Naive thymus-derived CD8-positive, alpha-beta T cell (primary cell): ENCODE measurements at regions not wholly inside any gene's neighbourhood (a gene's known extent, or its start where the extent isn't known, plus 50 kb on each side); places are given as distances from the start of the nearest gene placed in this dataset.
A peak's percentile ranks its signal among the peaks of the same experiment; 100 is the strongest.
"Not testable (repeated sequence)": the region's sequence is repeated elsewhere in the genome, so short reads cannot be mapped to it uniquely, and the experiment has no call there.

ENCODE experiments used
- ATAC-seq, 2 donors: fragments of 150-1000 bp; cut with Tn5 transposase in 1 of 2; sonication (Bioruptor Pico), chemical (Tn5 transposase) in 1 of 2; 1 replicate in 1 of 2; 2 replicates in 1 of 2; pipeline ENCODE4 v1.10.0; 2021; ENCODE audit warnings: mild to moderate bottlenecking in 2 of 2, moderate library complexity in 2 of 2
- POLR2A ChIA-PET: fragments of 350-600 bp; sonication (Branson Sonifier 250); formaldehyde crosslinking; loops from one replicate; lab custom pipeline; 2021; ENCODE audit warnings: antibody characterized with exemption; lab: Charles Lee
- DNase-seq, 10 donors: peaks; one replicate each; pipeline versions ENCODE4 v3.0.0 to v3.0.0-alpha.2; 2020 to 2022
- H3K27ac Mint-ChIP-seq, 10 donors: one replicate each; pipeline ENCODE4 v1.8.0; 2020 to 2022; ENCODE audit warnings: mild to moderate bottlenecking in 10 of 10, mixed read lengths in 10 of 10, moderate library complexity in 4 of 10, inconsistent platforms in 1 of 10
- H3K27me3 Mint-ChIP-seq, 5 donors: one replicate each; pipeline ENCODE4 v1.8.0; 2021 to 2022; ENCODE audit warnings: mixed read lengths in 5 of 5
- H3K36me3 Mint-ChIP-seq, 3 donors: one replicate each; pipeline ENCODE4 v1.8.0; 2020 to 2022; ENCODE audit warnings: mixed read lengths in 3 of 3, mild to moderate bottlenecking in 2 of 3, inconsistent platforms in 1 of 3
- H3K4me1 Mint-ChIP-seq, 4 donors: one replicate each; pipeline ENCODE4 v1.8.0; 2021 to 2022; ENCODE audit warnings: mixed read lengths in 4 of 4
- H3K4me3 Mint-ChIP-seq, 10 donors: one replicate each; pipeline ENCODE4 v1.8.0; 2020 to 2022; ENCODE audit warnings: mild to moderate bottlenecking in 10 of 10, mixed read lengths in 10 of 10, moderate library complexity in 6 of 10, inconsistent platforms in 1 of 10
- H3K9me3 Mint-ChIP-seq, 9 donors: one replicate each; pipeline ENCODE4 v1.8.0; 2020 to 2022; ENCODE audit warnings: mixed read lengths in 9 of 9, mild to moderate bottlenecking in 3 of 9, inconsistent platforms in 1 of 9, moderate library complexity in 1 of 9

- ATAC-seq, result no peak
- POLR2A ChIA-PET, result no interaction called here
- no peak overlapping the region for H3K27ac Mint-ChIP-seq
These were observed 66.5 kb downstream of the DMP1 start for GRCh38 chr4:87716371-87717265.

DNA sequence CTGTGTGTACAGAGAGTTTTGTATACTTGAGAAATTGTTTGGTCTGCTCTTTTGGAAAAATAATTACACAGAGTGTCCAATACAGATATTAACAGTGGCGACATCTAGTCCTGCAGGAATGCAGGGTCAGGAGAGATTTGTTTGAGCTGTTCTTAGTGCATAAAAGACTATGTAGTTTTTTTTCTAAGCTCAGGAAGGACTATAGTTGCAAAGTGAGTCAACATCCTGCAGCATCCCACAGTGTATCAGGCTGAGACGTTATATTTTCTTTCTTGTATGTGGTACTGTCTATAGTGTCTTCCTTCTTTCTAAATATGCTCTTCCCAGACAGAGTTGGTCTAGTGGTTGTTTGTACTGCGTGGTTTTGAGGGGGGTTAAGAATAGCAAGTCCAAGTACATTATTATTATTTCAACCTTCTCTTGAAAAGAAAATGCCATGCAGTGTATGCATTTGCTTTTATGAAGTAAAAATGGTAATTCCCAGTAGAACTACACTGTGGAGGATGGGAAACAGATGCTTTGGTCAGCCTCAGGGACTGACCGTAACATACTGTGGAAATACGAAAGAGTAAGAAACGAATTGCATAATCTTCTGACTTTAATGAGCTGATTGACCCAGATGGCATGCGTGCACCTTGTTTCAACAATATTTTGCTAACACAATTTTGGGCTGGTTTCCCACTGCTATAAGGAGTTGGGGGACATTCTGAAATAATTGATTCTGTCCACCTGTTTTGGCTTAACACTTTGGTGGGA lies 67.4 kb downstream of the DMP1 start:
- Mint-ChIP-seq H3K27ac (no peak overlapping the region), H3K9me3 (peaks cover 0 to 3% (median 0%) of the 10 kb centered on the region in 9 donors), H3K27me3 (peaks cover 0 to 3% (median 0%) of the 10 kb centered on the region in 5 donors), H3K36me3 (no peaks in the 10 kb centered on the region), H3K4me1 (no peaks in the 10 kb centered on the region), H3K4me3 (no peak overlapping the region)
- DNase-seq (no peak), ATAC-seq (no peak)
- POLR2A ChIA-PET, result no interaction called here

More at GRCh38 chr4:87716371-87717265, 66.5 kb downstream of the DMP1 start:
- Mint-ChIP-seq H3K36me3 (no peaks in the 10 kb centered on the region), H3K27me3 (peaks cover 0 to 3% (median 0%) of the 10 kb centered on the region in 5 donors), H3K4me3 (no peak overlapping the region), H3K9me3 (peaks cover 0 to 8% (median 2%) of the 10 kb centered on the region in 9 donors), H3K4me1 (no peaks in the 10 kb centered on the region)
- DNase-seq, result no peak

DNA sequence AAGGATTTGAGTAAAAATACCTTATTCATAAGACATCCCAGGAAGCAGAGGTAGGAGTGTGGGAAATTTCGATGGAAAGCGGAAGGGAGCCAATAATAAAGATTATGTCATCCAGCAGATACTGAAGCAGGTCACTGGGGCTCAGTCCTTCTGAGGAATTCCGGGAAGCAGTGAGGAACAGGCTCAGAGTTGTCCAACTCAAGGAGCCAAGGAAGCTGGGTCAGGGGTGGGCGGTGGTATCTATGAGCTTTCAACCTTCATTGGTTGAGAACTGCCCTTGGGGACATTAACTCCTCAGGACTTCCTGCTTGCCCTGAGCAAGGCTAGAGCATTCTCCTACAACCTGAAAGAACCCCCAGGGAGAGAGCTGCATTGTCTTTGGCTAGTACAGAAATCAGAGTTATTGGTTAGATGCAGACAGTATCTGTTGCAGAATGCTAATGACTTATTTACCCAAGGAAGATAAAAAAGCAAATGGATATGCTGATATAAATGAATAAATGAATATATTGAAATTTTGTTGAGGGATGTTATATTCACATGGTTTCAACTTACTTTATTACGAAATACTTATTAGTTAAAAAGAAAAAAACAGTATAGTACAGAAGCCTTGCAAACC lies 68.2 kb downstream of the DMP1 start:
- H3K27ac Mint-ChIP-seq, result peak overlapping the region in 1 of 10 donors; percentile 11
- H3K36me3 Mint-ChIP-seq, result no peaks in the 10 kb centered on the region
- no peak for ATAC-seq
- H3K9me3 Mint-ChIP-seq, result peaks cover 0 to 3% (median 0%) of the 10 kb centered on the region in 9 donors
- no peak overlapping the region for H3K4me3 Mint-ChIP-seq
- no peaks in the 10 kb centered on the region for H3K4me1 Mint-ChIP-seq
- POLR2A ChIA-PET, result no interaction called here
- peaks cover 0 to 3% (median 0%) of the 10 kb centered on the region in 5 donors for H3K27me3 Mint-ChIP-seq
- no peak for DNase-seq

GRCh38 chr4:87720094-87720691 lies 70.1 kb downstream of the DMP1 start:
- POLR2A ChIA-PET, result no interaction called here
- Mint-ChIP-seq H3K36me3 (peaks cover 0 to 8% (median 3%) of the 10 kb centered on the region in 3 donors), H3K9me3 (peaks cover 0 to 12% (median 10%) of the 10 kb centered on the region in 9 donors), H3K4me3 (no peak overlapping the region), H3K27me3 (peaks cover 0 to 3% (median 0%) of the 10 kb centered on the region in 5 donors), H3K4me1 (no peaks in the 10 kb centered on the region), H3K27ac (no peak overlapping the region)
- DNase-seq (no peak), ATAC-seq (no peak)

DNA sequence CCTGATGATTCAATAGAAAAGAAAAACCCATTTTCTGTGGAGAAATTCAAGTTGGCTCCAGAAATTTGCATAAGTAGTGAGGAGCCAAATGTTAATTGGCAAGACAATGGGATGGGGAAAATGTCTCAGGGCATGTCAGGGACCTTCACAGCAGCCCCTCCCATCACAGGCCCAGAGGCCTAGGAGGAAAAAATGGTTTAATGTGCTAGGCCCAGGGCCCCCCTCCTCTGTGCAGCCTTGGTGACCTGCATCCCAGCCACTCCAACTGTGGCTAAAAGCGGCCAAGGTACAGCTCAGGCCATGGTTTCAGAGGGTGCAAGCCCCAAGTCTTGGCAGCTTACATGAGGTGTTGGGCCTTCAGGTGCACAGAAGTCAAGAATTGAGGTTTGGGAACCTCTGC lies 74.1 kb upstream of the IBSP start:
- H3K4me3 Mint-ChIP-seq, H3K4me1 Mint-ChIP-seq, H3K27ac Mint-ChIP-seq, H3K36me3 Mint-ChIP-seq, H3K27me3 Mint-ChIP-seq, DNase-seq, POLR2A ChIA-PET, ATAC-seq: not testable (repeated sequence)
- H3K9me3 Mint-ChIP-seq, result peaks cover 0 to 27% (median 11%) of the 10 kb centered on the region in 9 donors

DNA sequence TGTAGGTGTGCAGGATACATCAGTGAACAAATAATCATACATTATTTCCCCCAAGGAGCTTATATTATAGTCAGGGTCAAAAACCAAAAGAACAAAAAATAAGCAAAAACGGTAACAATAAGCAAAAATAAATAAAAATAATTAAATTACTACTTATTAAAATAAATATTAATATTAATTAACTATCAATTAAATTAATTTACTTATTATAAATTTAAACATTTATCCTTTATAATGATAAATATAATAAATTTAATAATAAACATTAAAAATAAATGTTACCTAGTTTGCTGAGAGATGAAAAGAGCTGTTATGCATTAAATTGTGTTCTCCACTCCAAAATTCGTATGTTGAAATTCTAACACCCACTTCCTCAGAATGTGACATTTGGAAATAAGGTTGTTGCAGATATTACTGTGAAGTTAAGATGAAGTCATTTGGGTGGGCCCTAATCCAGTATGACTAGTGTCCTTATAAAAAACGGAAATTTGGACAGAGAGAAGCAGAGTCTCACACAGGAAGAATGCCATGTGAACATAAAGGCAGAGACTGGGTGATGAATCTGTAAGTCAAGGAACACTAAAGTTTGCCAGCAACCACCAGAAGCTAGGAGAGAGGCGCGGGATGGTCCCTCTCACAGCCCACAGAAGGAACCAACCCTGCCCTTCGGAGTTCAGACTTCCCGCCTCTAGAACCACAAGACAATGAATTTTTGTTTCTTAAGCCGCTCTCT lies 67.2 kb upstream of the IBSP start:
- no peak for DNase-seq
- no peak overlapping the region for H3K27ac Mint-ChIP-seq
- peaks cover 1 to 31% (median 9%) of the 10 kb centered on the region in 5 donors for H3K27me3 Mint-ChIP-seq
- H3K9me3 Mint-ChIP-seq, result peaks cover 0 to under 1% (median 0%) of the 10 kb centered on the region in 9 donors
- H3K36me3 Mint-ChIP-seq, result no peaks in the 10 kb centered on the region
- H3K4me1 Mint-ChIP-seq, result no peaks in the 10 kb centered on the region
- ATAC-seq, result no peak
- POLR2A ChIA-PET, result no interaction called here
- no peak overlapping the region for H3K4me3 Mint-ChIP-seq

DNA sequence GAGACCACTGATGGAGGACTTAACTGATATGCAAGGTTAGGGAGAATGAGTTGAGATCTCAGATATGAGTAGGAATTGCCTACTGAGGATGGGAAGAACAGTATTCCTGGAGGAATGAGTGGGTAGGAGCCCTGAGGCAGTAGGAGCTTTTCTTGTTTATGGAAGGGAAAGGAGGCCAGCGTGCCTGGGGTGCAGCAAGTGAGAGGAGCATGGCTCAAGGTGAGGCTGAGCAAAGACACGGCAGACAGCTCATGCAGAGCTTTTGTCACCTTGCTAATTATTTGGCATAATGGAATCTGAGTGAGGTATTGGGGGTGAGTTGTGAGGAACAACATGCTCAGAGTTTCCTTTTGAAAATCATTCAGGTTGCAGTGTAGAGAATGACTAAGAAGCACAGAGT lies 65.3 kb upstream of the IBSP start:
- Mint-ChIP-seq H3K36me3 (no peaks in the 10 kb centered on the region), H3K9me3 (no peaks in the 10 kb centered on the region), H3K4me1 (no peaks in the 10 kb centered on the region), H3K27me3 (peaks cover 1 to 31% (median 11%) of the 10 kb centered on the region in 5 donors), H3K4me3 (no peak overlapping the region), H3K27ac (no peak overlapping the region)
- POLR2A ChIA-PET, result no interaction called here
- no peak for DNase-seq
- no peak for ATAC-seq

- H3K36me3 Mint-ChIP-seq, result no peaks in the 10 kb centered on the region
- POLR2A ChIA-PET, result no interaction called here
- ATAC-seq, result no peak
- no peak overlapping the region for H3K4me3 Mint-ChIP-seq
- H3K9me3 Mint-ChIP-seq, result no peaks in the 10 kb centered on the region
- DNase-seq, result no peak
- peaks cover 3 to 29% (median 15%) of the 10 kb centered on the region in 5 donors for H3K27me3 Mint-ChIP-seq
- H3K4me1 Mint-ChIP-seq, result no peaks in the 10 kb centered on the region
- no peak overlapping the region for H3K27ac Mint-ChIP-seq
These were observed 64.4 kb upstream of the IBSP start for GRCh38 chr4:87734936-87735335.

GRCh38 chr4:87738483-87738882 lies 60.9 kb upstream of the IBSP start:
- Mint-ChIP-seq H3K27me3 (peaks cover 3 to 19% (median 11%) of the 10 kb centered on the region in 5 donors), H3K27ac (no peak overlapping the region), H3K4me1 (no peaks in the 10 kb centered on the region), H3K4me3 (no peak overlapping the region), H3K9me3 (peaks cover 0 to 3% (median 0%) of the 10 kb centered on the region in 9 donors), H3K36me3 (no peaks in the 10 kb centered on the region)
- DNase-seq, result no peak
- POLR2A ChIA-PET, result no interaction called here
- no peak for ATAC-seq

- POLR2A ChIA-PET, result no interaction called here
- H3K36me3 Mint-ChIP-seq, result no peaks in the 10 kb centered on the region
- no peak for DNase-seq
- no peak for ATAC-seq
- H3K27me3 Mint-ChIP-seq, result peaks cover 3 to 10% (median 8%) of the 10 kb centered on the region in 5 donors
- no peaks in the 10 kb centered on the region for H3K4me1 Mint-ChIP-seq
- H3K9me3 Mint-ChIP-seq, result peaks cover 0 to 3% (median 0%) of the 10 kb centered on the region in 9 donors
- H3K4me3 Mint-ChIP-seq, result no peak overlapping the region
- no peak overlapping the region for H3K27ac Mint-ChIP-seq
These were observed 59.9 kb upstream of the IBSP start for GRCh38 chr4:87739494-87739893.

GRCh38 chr4:87745064-87745807 lies 54.1 kb upstream of the IBSP start:
- Mint-ChIP-seq H3K4me3 (no peak overlapping the region), H3K4me1 (no peaks in the 10 kb centered on the region), H3K9me3 (peaks cover 0 to 11% (median 0%) of the 10 kb centered on the region in 9 donors), H3K27ac (no peak overlapping the region), H3K36me3 (no peaks in the 10 kb centered on the region), H3K27me3 (peaks cover 0 to 15% (median 3%) of the 10 kb centered on the region in 5 donors)
- ATAC-seq (no peak), DNase-seq (no peak)
- POLR2A ChIA-PET, result no interaction called here
